HL-60 (cell line): ENCODE measurements at regions not wholly inside any gene's neighbourhood (a gene's known extent, or its start where the extent isn't known, plus 50 kb on each side); places are given as distances from the start of the nearest gene placed in this dataset.

Experiments used
- GABPA ChIP-seq: IDR thresholded peaks from 2 replicates; pipeline ENCODE4 v1.6.1; 2012; ENCODE audit warnings: low read depth
- POLR2AphosphoS5 ChIP-seq: IDR thresholded peaks from 2 replicates; pipeline ENCODE4 v1.6.1; 2012; ENCODE audit warnings: low read depth
- REST ChIP-seq: IDR thresholded peaks from 2 replicates; pipeline ENCODE4 v1.6.1; 2012; ENCODE audit warnings: low read depth; ENCODE audit not compliant: insufficient replicate concordance
- SPI1 ChIP-seq: IDR thresholded peaks from 2 replicates; pipeline ENCODE4 v1.6.1; 2012; ENCODE audit warnings: low read depth, mild to moderate bottlenecking, borderline replicate concordance
- TF ChIP-seq, protein P1 (sequence below): IDR thresholded peaks from one replicate; pipeline ENCODE4 v1.5.1; 2011; ENCODE audit warnings: low read length, control low read depth, inconsistent platforms; ENCODE audit not compliant: insufficient read depth

GRCh38 chr6:17032988-17033634 lies 68.7 kb upstream of the STMND1 start:
- TF ChIP-seq POLR2AphosphoS5 = no peak
- TF ChIP-seq, protein P1, sequence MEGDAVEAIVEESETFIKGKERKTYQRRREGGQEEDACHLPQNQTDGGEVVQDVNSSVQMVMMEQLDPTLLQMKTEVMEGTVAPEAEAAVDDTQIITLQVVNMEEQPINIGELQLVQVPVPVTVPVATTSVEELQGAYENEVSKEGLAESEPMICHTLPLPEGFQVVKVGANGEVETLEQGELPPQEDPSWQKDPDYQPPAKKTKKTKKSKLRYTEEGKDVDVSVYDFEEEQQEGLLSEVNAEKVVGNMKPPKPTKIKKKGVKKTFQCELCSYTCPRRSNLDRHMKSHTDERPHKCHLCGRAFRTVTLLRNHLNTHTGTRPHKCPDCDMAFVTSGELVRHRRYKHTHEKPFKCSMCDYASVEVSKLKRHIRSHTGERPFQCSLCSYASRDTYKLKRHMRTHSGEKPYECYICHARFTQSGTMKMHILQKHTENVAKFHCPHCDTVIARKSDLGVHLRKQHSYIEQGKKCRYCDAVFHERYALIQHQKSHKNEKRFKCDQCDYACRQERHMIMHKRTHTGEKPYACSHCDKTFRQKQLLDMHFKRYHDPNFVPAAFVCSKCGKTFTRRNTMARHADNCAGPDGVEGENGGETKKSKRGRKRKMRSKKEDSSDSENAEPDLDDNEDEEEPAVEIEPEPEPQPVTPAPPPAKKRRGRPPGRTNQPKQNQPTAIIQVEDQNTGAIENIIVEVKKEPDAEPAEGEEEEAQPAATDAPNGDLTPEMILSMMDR = no peak
- no peak for TF ChIP-seq REST
- no peak for TF ChIP-seq GABPA
- no peak for TF ChIP-seq SPI1
